T-helper 1 cell treated with Interleukin-12 subunit alpha and Interleukin-12 subunit beta and Interleukin-4 antibody, amounts not matched to agents 30 μg/mL and 1 μg/mL, for 36 hours (primary cell): ENCODE measurements at regions not wholly inside any gene's neighbourhood (a gene's known extent, or its start where the extent isn't known, plus 50 kb on each side); places are given as distances from the start of the nearest gene placed in this dataset.

ENCODE experiments used
- H3K27ac Mint-ChIP-seq: one replicate; pipeline ENCODE4 v1.8.0; 2021; ENCODE audit warnings: mild to moderate bottlenecking, mixed read lengths
- H3K27me3 Mint-ChIP-seq: one replicate; pipeline ENCODE4 v1.8.0; 2021; ENCODE audit warnings: low read depth, mixed read lengths
- H3K36me3 Mint-ChIP-seq: one replicate; pipeline ENCODE4 v1.8.0; 2021; ENCODE audit warnings: low read depth, mixed read lengths
- H3K4me1 Mint-ChIP-seq: one replicate; pipeline ENCODE4 v1.8.0; 2021; ENCODE audit warnings: low read depth, mixed read lengths
- H3K4me3 Mint-ChIP-seq: one replicate; pipeline ENCODE4 v1.8.0; 2021; ENCODE audit warnings: mild to moderate bottlenecking, moderate library complexity, mixed read lengths
- H3K9me3 Mint-ChIP-seq: one replicate; pipeline ENCODE4 v1.8.0; 2021; ENCODE audit warnings: mixed read lengths

GRCh38 chr2:80854831-80855230, 550.3 kb upstream of the LRRTM1 start:
- no peak overlapping the region for H3K4me3 Mint-ChIP-seq
- H3K4me1 Mint-ChIP-seq = no peaks in the 10 kb centered on the region
- no peaks in the 10 kb centered on the region for H3K27me3 Mint-ChIP-seq
- no peaks in the 10 kb centered on the region for H3K36me3 Mint-ChIP-seq
- no peak overlapping the region for H3K27ac Mint-ChIP-seq
- H3K9me3 Mint-ChIP-seq = peaks cover 19% of the 10 kb centered on the region

- Mint-ChIP-seq H3K36me3 (no peaks in the 10 kb centered on the region), H3K4me3 (no peak overlapping the region), H3K27me3 (no peaks in the 10 kb centered on the region), H3K27ac (no peak overlapping the region), H3K9me3 (peaks cover 25% of the 10 kb centered on the region), H3K4me1 (no peaks in the 10 kb centered on the region)
Observed at GRCh38 chr2:80852808-80853139, 548.2 kb upstream of the LRRTM1 start.

GRCh38 chr2:80852079-80852807, 547.7 kb upstream of the LRRTM1 start:
- Mint-ChIP-seq H3K9me3 (peaks cover 25% of the 10 kb centered on the region), H3K27me3 (no peaks in the 10 kb centered on the region), H3K4me1 (no peaks in the 10 kb centered on the region), H3K36me3 (no peaks in the 10 kb centered on the region), H3K4me3 (no peak overlapping the region), H3K27ac (no peak overlapping the region)

- Mint-ChIP-seq H3K9me3 (peaks cover 21% of the 10 kb centered on the region), H3K27ac (no peak overlapping the region), H3K4me3 (no peak overlapping the region), H3K27me3 (no peaks in the 10 kb centered on the region), H3K4me1 (no peaks in the 10 kb centered on the region), H3K36me3 (no peaks in the 10 kb centered on the region)
Observed at GRCh38 chr2:80830891-80831290, 526.3 kb upstream of the LRRTM1 start.

GRCh38 chr2:80822999-80823398, 518.4 kb upstream of the LRRTM1 start:
- Mint-ChIP-seq H3K27ac (no peak overlapping the region), H3K36me3 (no peaks in the 10 kb centered on the region), H3K9me3 (peaks cover 24% of the 10 kb centered on the region), H3K4me3 (no peak overlapping the region), H3K4me1 (no peaks in the 10 kb centered on the region), H3K27me3 (no peaks in the 10 kb centered on the region)

GRCh38 chr2:80815259-80815658, 510.7 kb upstream of the LRRTM1 start:
- Mint-ChIP-seq H3K27me3 (no peaks in the 10 kb centered on the region), H3K27ac (no peak overlapping the region), H3K4me1 (no peaks in the 10 kb centered on the region), H3K4me3 (no peak overlapping the region), H3K36me3 (no peaks in the 10 kb centered on the region), H3K9me3 (peaks cover 44% of the 10 kb centered on the region)

GRCh38 chr2:80786584-80786983, 482.0 kb upstream of the LRRTM1 start:
- no peaks in the 10 kb centered on the region for H3K4me1 Mint-ChIP-seq
- H3K36me3 Mint-ChIP-seq = no peaks in the 10 kb centered on the region
- H3K9me3 Mint-ChIP-seq = peaks cover 5% of the 10 kb centered on the region
- no peak overlapping the region for H3K4me3 Mint-ChIP-seq
- no peak overlapping the region for H3K27ac Mint-ChIP-seq
- H3K27me3 Mint-ChIP-seq = no peaks in the 10 kb centered on the region

GRCh38 chr2:80778704-80779103, 474.2 kb upstream of the LRRTM1 start:
- H3K27me3 Mint-ChIP-seq = no peaks in the 10 kb centered on the region
- H3K27ac Mint-ChIP-seq = no peak overlapping the region
- H3K36me3 Mint-ChIP-seq = no peaks in the 10 kb centered on the region
- H3K4me3 Mint-ChIP-seq = no peak overlapping the region
- peaks cover 17% of the 10 kb centered on the region for H3K9me3 Mint-ChIP-seq
- H3K4me1 Mint-ChIP-seq = no peaks in the 10 kb centered on the region

GRCh38 chr2:80748592-80748991, 444.0 kb upstream of the LRRTM1 start:
- Mint-ChIP-seq H3K4me1 (no peaks in the 10 kb centered on the region), H3K36me3 (no peaks in the 10 kb centered on the region), H3K27me3 (no peaks in the 10 kb centered on the region), H3K27ac (no peak overlapping the region), H3K4me3 (no peak overlapping the region), H3K9me3 (peaks cover 25% of the 10 kb centered on the region)

- Mint-ChIP-seq H3K9me3 (peaks cover 22% of the 10 kb centered on the region), H3K4me3 (no peak overlapping the region), H3K27ac (no peak overlapping the region), H3K36me3 (no peaks in the 10 kb centered on the region), H3K4me1 (no peaks in the 10 kb centered on the region), H3K27me3 (no peaks in the 10 kb centered on the region)
Observed at GRCh38 chr2:80737047-80737446, 432.5 kb upstream of the LRRTM1 start.

- H3K9me3 Mint-ChIP-seq = peaks cover 23% of the 10 kb centered on the region
- no peak overlapping the region for H3K4me3 Mint-ChIP-seq
- no peaks in the 10 kb centered on the region for H3K4me1 Mint-ChIP-seq
- no peaks in the 10 kb centered on the region for H3K27me3 Mint-ChIP-seq
- H3K27ac Mint-ChIP-seq = no peak overlapping the region
- no peaks in the 10 kb centered on the region for H3K36me3 Mint-ChIP-seq
Observed at GRCh38 chr2:80725001-80725400, 420.4 kb upstream of the LRRTM1 start.

- H3K9me3 Mint-ChIP-seq = peaks cover 18% of the 10 kb centered on the region
- no peak overlapping the region for H3K27ac Mint-ChIP-seq
- H3K27me3 Mint-ChIP-seq = no peaks in the 10 kb centered on the region
- no peaks in the 10 kb centered on the region for H3K36me3 Mint-ChIP-seq
- no peaks in the 10 kb centered on the region for H3K4me1 Mint-ChIP-seq
- H3K4me3 Mint-ChIP-seq = no peak overlapping the region
Observed at GRCh38 chr2:80722803-80723202, 418.3 kb upstream of the LRRTM1 start.

GRCh38 chr2:80719607-80720006, 415.1 kb upstream of the LRRTM1 start:
- peaks cover 19% of the 10 kb centered on the region for H3K9me3 Mint-ChIP-seq
- H3K4me3 Mint-ChIP-seq = no peak overlapping the region
- no peaks in the 10 kb centered on the region for H3K27me3 Mint-ChIP-seq
- no peaks in the 10 kb centered on the region for H3K36me3 Mint-ChIP-seq
- H3K27ac Mint-ChIP-seq = no peak overlapping the region
- H3K4me1 Mint-ChIP-seq = no peaks in the 10 kb centered on the region

GRCh38 chr2:80715433-80715832, 410.9 kb upstream of the LRRTM1 start:
- no peaks in the 10 kb centered on the region for H3K27me3 Mint-ChIP-seq
- H3K27ac Mint-ChIP-seq = no peak overlapping the region
- H3K36me3 Mint-ChIP-seq = no peaks in the 10 kb centered on the region
- H3K4me1 Mint-ChIP-seq = no peaks in the 10 kb centered on the region
- H3K4me3 Mint-ChIP-seq = no peak overlapping the region
- peaks cover 18% of the 10 kb centered on the region for H3K9me3 Mint-ChIP-seq

GRCh38 chr2:80711915-80712314, 407.4 kb upstream of the LRRTM1 start:
- no peak overlapping the region for H3K4me3 Mint-ChIP-seq
- H3K27me3 Mint-ChIP-seq = no peaks in the 10 kb centered on the region
- no peaks in the 10 kb centered on the region for H3K4me1 Mint-ChIP-seq
- peaks cover 22% of the 10 kb centered on the region for H3K9me3 Mint-ChIP-seq
- no peak overlapping the region for H3K27ac Mint-ChIP-seq
- H3K36me3 Mint-ChIP-seq = no peaks in the 10 kb centered on the region

GRCh38 chr2:80706951-80707350, 402.4 kb upstream of the LRRTM1 start:
- Mint-ChIP-seq H3K4me3 (no peak overlapping the region), H3K9me3 (peaks cover 23% of the 10 kb centered on the region), H3K36me3 (no peaks in the 10 kb centered on the region), H3K27ac (no peak overlapping the region), H3K4me1 (no peaks in the 10 kb centered on the region), H3K27me3 (no peaks in the 10 kb centered on the region)
